HepG2 (cell line): ENCODE measurements at regions not wholly inside any gene's neighbourhood (a gene's known extent, or its start where the extent isn't known, plus 50 kb on each side); places are given as distances from the start of the nearest gene placed in this dataset.

Experiments used
- ASH2L ChIP-seq: fragments of 300-600, 200-600 bp; sonication (generic); IDR thresholded peaks from 2 replicates; pipeline ENCODE4 v1.7.0; 2017; ENCODE audit warnings: low read depth, mild to moderate bottlenecking, moderate library complexity, mixed read lengths, low read length; ENCODE audit not compliant: insufficient read length
- FOXM1 ChIP-seq: sonication (generic); formaldehyde crosslinking; IDR thresholded peaks from 2 replicates; pipeline ENCODE4 v1.5.0; 2020; ENCODE audit warnings: missing genetic modification reagents
- GTF2F1 ChIP-seq: fragments of 150-350 bp; IDR thresholded peaks from 2 replicates; pipeline ENCODE4 v1.6.1; 2014; ENCODE audit warnings: low read length
- HMG20A ChIP-seq: IDR thresholded peaks from 2 replicates; pipeline ENCODE4 v1.6.1; 2016; ENCODE audit warnings: borderline replicate concordance
- HOXA9 ChIP-seq: sonication (generic); formaldehyde crosslinking; IDR thresholded peaks from 2 replicates; pipeline ENCODE4 v1.8.1; 2022; ENCODE audit warnings: missing genetic modification reagents, mild to moderate bottlenecking, moderate library complexity, borderline replicate concordance
- PHB2 ChIP-seq: fragments of 450-650 bp; IDR thresholded peaks from 2 replicates; pipeline ENCODE4 v1.6.1; 2018; ENCODE audit not compliant: partially characterized antibody
- REPIN1 ChIP-seq: sonication (generic); formaldehyde crosslinking; IDR thresholded peaks from 2 replicates; pipeline ENCODE4 v1.8.0; 2022; ENCODE audit warnings: missing genetic modification reagents, low read depth, mild to moderate bottlenecking, borderline replicate concordance
- SP1 ChIP-seq, 2 experiments: fragments of 450-650 bp in 1 of 2; sonication (generic) in 1 of 2; formaldehyde crosslinking in 1 of 2; IDR thresholded peaks; 2 replicates each; pipeline versions ENCODE4 v1.4.0 to v1.6.1; 2016 to 2020; ENCODE audit warnings: missing genetic modification reagents in 1 of 2
- SP5 ChIP-seq: IDR thresholded peaks from 2 replicates; pipeline ENCODE4 v1.6.1; 2016; ENCODE audit warnings: low read depth, borderline replicate concordance
- THYN1 ChIP-seq: sonication (generic); formaldehyde crosslinking; IDR thresholded peaks from 2 replicates; pipeline ENCODE4 v1.8.1; 2023; ENCODE audit warnings: low read depth, mild to moderate bottlenecking, moderate library complexity, missing genetic modification reagents, borderline replicate concordance
- ZFP82 ChIP-seq: sonication (generic); formaldehyde crosslinking; IDR thresholded peaks from 2 replicates; pipeline ENCODE4 v1.5.1; 2020; ENCODE audit warnings: mild to moderate bottlenecking, missing genetic modification reagents, borderline replicate concordance
- ZNF224 ChIP-seq: sonication (generic); formaldehyde crosslinking; IDR thresholded peaks from 2 replicates; pipeline ENCODE4 v1.5.0; 2020; ENCODE audit warnings: mild to moderate bottlenecking, missing genetic modification reagents
- ZNF343 ChIP-seq: sonication (generic); formaldehyde crosslinking; IDR thresholded peaks from 2 replicates; pipeline ENCODE4 v1.4.0; 2020; ENCODE audit warnings: mild to moderate bottlenecking, missing genetic modification reagents
- ZNF367 ChIP-seq: sonication (generic); formaldehyde crosslinking; IDR thresholded peaks from 2 replicates; pipeline ENCODE4 v1.4.0; 2020; ENCODE audit warnings: missing genetic modification reagents, borderline replicate concordance
- ZNF460 ChIP-seq: sonication (generic); formaldehyde crosslinking; IDR thresholded peaks from 2 replicates; pipeline ENCODE4 v1.5.1; 2020; ENCODE audit warnings: missing genetic modification reagents, mild to moderate bottlenecking, borderline replicate concordance
- ZNF737 ChIP-seq: sonication (generic); formaldehyde crosslinking; IDR thresholded peaks from 2 replicates; pipeline ENCODE4 v1.5.0; 2020; ENCODE audit warnings: missing genetic modification reagents, mild to moderate bottlenecking, borderline replicate concordance
- ZNF766 ChIP-seq: sonication (generic); formaldehyde crosslinking; IDR thresholded peaks from 2 replicates; pipeline ENCODE4 v1.5.0; 2020; ENCODE audit warnings: missing genetic modification reagents, borderline replicate concordance
- TF ChIP-seq, protein P1 (sequence below): sonication (generic); formaldehyde crosslinking; IDR thresholded peaks from 2 replicates; pipeline ENCODE4 v1.4.0; 2020; ENCODE audit warnings: missing genetic modification reagents
- TF ChIP-seq, protein P2 (sequence below): fragments of 450-650 bp; IDR thresholded peaks from 2 replicates; pipeline ENCODE4 v1.6.1; 2017
- TF ChIP-seq, protein P3 (sequence below): sonication (generic); formaldehyde crosslinking; IDR thresholded peaks from 2 replicates; pipeline ENCODE4 v1.5.0; 2020; ENCODE audit warnings: mild to moderate bottlenecking, missing genetic modification reagents
- TF ChIP-seq, protein P4 (sequence below): IDR thresholded peaks from 2 replicates; pipeline ENCODE4 v1.6.1; 2018; ENCODE audit warnings: missing genetic modification reagents, mild to moderate bottlenecking, missing compliant biosample characterization

DNA sequence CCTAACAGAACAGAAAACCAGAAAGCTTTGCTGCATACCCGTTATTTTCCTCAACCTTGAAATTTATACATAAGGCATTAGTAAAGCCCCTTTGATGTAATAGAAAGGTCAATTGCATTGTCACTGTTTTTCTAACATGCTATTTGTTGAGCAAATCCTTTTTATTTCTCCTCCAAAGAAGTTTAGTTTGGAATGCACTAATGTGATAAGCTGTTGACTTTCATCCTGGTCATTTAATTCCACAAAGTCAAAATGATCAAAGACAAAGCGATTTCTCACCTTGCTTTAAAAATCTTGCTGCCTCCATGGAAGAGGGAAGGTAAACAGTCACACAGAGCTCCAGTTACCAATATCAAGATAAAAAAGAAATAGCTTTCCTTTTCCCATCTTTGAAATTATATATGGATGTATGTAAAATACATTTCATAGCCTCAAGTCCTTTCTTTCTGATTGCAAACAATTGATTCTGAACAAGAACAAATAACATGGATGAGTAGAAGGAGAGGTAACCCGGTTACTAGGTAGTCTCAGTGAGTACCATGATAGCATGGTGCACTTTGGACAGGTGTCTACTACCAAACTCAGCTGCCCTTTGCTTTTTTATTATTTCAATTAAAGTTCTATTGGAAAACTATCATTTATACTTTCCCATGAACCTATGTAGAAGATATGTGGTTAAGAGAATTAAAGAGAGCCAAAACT lies 452.7 kb downstream of the STK39 start (continued):
- TF ChIP-seq, protein P1, sequence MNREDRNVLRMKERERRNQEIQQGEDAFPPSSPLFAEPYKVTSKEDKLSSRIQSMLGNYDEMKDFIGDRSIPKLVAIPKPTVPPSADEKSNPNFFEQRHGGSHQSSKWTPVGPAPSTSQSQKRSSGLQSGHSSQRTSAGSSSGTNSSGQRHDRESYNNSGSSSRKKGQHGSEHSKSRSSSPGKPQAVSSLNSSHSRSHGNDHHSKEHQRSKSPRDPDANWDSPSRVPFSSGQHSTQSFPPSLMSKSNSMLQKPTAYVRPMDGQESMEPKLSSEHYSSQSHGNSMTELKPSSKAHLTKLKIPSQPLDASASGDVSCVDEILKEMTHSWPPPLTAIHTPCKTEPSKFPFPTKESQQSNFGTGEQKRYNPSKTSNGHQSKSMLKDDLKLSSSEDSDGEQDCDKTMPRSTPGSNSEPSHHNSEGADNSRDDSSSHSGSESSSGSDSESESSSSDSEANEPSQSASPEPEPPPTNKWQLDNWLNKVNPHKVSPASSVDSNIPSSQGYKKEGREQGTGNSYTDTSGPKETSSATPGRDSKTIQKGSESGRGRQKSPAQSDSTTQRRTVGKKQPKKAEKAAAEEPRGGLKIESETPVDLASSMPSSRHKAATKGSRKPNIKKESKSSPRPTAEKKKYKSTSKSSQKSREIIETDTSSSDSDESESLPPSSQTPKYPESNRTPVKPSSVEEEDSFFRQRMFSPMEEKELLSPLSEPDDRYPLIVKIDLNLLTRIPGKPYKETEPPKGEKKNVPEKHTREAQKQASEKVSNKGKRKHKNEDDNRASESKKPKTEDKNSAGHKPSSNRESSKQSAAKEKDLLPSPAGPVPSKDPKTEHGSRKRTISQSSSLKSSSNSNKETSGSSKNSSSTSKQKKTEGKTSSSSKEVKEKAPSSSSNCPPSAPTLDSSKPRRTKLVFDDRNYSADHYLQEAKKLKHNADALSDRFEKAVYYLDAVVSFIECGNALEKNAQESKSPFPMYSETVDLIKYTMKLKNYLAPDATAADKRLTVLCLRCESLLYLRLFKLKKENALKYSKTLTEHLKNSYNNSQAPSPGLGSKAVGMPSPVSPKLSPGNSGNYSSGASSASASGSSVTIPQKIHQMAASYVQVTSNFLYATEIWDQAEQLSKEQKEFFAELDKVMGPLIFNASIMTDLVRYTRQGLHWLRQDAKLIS: no peak
- TF ChIP-seq HOXA9 (CRISPR knock-in tag) (no peak), ASH2L (peak; percentile 70), ZNF766 (CRISPR knock-in tag) (no peak), SP5 (CRISPR knock-in tag) (peak; percentile 31; the same call in 1 of the 2 replicates), SP1 (IDR thresholded peaks at IDR 0.05) (no peak), SP1 (CRISPR knock-in tag; IDR thresholded peaks at IDR 0.05) (no peak), ZFP82 (CRISPR knock-in tag) (no peak), GTF2F1 (no peak), FOXM1 (CRISPR knock-in tag) (no peak), PHB2 (no peak), HMG20A (peak; percentile 45; the same call in 1 of the 2 replicates), THYN1 (peak; percentile 29; the same call in 1 of the 2 replicates), ZNF343 (CRISPR knock-in tag) (no peak), ZNF224 (no peak), ZNF737 (no peak), REPIN1 (no peak), ZNF367 (0 out of 2 replicates have a peak, but pooled peaks have one; percentile 21), ZNF460 (CRISPR knock-in tag) (no peak)
- TF ChIP-seq, protein P2, sequence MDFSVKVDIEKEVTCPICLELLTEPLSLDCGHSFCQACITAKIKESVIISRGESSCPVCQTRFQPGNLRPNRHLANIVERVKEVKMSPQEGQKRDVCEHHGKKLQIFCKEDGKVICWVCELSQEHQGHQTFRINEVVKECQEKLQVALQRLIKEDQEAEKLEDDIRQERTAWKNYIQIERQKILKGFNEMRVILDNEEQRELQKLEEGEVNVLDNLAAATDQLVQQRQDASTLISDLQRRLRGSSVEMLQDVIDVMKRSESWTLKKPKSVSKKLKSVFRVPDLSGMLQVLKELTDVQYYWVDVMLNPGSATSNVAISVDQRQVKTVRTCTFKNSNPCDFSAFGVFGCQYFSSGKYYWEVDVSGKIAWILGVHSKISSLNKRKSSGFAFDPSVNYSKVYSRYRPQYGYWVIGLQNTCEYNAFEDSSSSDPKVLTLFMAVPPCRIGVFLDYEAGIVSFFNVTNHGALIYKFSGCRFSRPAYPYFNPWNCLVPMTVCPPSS: no peak
- TF ChIP-seq, protein P3, sequence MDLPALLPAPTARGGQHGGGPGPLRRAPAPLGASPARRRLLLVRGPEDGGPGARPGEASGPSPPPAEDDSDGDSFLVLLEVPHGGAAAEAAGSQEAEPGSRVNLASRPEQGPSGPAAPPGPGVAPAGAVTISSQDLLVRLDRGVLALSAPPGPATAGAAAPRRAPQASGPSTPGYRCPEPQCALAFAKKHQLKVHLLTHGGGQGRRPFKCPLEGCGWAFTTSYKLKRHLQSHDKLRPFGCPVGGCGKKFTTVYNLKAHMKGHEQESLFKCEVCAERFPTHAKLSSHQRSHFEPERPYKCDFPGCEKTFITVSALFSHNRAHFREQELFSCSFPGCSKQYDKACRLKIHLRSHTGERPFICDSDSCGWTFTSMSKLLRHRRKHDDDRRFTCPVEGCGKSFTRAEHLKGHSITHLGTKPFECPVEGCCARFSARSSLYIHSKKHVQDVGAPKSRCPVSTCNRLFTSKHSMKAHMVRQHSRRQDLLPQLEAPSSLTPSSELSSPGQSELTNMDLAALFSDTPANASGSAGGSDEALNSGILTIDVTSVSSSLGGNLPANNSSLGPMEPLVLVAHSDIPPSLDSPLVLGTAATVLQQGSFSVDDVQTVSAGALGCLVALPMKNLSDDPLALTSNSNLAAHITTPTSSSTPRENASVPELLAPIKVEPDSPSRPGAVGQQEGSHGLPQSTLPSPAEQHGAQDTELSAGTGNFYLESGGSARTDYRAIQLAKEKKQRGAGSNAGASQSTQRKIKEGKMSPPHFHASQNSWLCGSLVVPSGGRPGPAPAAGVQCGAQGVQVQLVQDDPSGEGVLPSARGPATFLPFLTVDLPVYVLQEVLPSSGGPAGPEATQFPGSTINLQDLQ (CRISPR knock-in tag): no peak
- TF ChIP-seq, protein P4, sequence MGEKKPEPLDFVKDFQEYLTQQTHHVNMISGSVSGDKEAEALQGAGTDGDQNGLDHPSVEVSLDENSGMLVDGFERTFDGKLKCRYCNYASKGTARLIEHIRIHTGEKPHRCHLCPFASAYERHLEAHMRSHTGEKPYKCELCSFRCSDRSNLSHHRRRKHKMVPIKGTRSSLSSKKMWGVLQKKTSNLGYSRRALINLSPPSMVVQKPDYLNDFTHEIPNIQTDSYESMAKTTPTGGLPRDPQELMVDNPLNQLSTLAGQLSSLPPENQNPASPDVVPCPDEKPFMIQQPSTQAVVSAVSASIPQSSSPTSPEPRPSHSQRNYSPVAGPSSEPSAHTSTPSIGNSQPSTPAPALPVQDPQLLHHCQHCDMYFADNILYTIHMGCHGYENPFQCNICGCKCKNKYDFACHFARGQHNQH (CRISPR knock-in tag): no peak
